ENCODE measurements at regions not wholly inside any gene's neighbourhood (a gene's known extent, or its start where the extent isn't known, plus 50 kb on each side); places are given as distances from the start of the nearest gene placed in this dataset.

GRCh38 chr3:74904646-74905045 is 290.2 kb upstream of the CNTN3 start:
- TF ChIP-seq EZH2 (IDR thresholded peaks at IDR 0.05; ENCODE audit: insufficient read depth, low read length), result no peak
- TF ChIP-seq, protein P1, sequence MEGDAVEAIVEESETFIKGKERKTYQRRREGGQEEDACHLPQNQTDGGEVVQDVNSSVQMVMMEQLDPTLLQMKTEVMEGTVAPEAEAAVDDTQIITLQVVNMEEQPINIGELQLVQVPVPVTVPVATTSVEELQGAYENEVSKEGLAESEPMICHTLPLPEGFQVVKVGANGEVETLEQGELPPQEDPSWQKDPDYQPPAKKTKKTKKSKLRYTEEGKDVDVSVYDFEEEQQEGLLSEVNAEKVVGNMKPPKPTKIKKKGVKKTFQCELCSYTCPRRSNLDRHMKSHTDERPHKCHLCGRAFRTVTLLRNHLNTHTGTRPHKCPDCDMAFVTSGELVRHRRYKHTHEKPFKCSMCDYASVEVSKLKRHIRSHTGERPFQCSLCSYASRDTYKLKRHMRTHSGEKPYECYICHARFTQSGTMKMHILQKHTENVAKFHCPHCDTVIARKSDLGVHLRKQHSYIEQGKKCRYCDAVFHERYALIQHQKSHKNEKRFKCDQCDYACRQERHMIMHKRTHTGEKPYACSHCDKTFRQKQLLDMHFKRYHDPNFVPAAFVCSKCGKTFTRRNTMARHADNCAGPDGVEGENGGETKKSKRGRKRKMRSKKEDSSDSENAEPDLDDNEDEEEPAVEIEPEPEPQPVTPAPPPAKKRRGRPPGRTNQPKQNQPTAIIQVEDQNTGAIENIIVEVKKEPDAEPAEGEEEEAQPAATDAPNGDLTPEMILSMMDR (IDR thresholded peaks at IDR 0.05; ENCODE audit: insufficient read depth, low read depth, low read length), result no peak

All from astrocyte (in vitro differentiated cells and primary cell).